ENCODE measurements at regions not wholly inside any gene's neighbourhood (a gene's known extent, or its start where the extent isn't known, plus 50 kb on each side); places are given as distances from the start of the nearest gene placed in this dataset.

- H3K4me1 Mint-ChIP-seq = peaks cover 7% of the 10 kb centered on the region
- Histone ChIP-seq H3K9ac (ENCODE audit: extremely low read depth, low read length, poor library complexity, severe bottlenecking) (no peak overlapping the region), H3K4me1 (ENCODE audit: control insufficient read depth, insufficient read depth, low read length) (no peaks in the 10 kb centered on the region), H3K27ac (ENCODE audit: low read depth, low read length) (no peak overlapping the region), H3K4me3 (ENCODE audit: low read length) (no peak overlapping the region), H3K27me3 (ENCODE audit: control insufficient read depth, insufficient read depth, low read length, poor library complexity, severe bottlenecking) (no peaks in the 10 kb centered on the region), H3K36me3 (ENCODE audit: control insufficient read depth, insufficient read depth, low read length) (no peaks in the 10 kb centered on the region), H3K9me3 (ENCODE audit: control insufficient read depth, low read length) (peaks cover 10% of the 10 kb centered on the region)
- no peak overlapping the region for H3K4me3 Mint-ChIP-seq
- no peaks in the 10 kb centered on the region for H3K27me3 Mint-ChIP-seq (ENCODE audit: insufficient read depth)
- no peak overlapping the region for H3K27ac Mint-ChIP-seq
- no peaks in the 10 kb centered on the region for H3K36me3 Mint-ChIP-seq (ENCODE audit: low read depth)
- TF ChIP-seq, protein P1, sequence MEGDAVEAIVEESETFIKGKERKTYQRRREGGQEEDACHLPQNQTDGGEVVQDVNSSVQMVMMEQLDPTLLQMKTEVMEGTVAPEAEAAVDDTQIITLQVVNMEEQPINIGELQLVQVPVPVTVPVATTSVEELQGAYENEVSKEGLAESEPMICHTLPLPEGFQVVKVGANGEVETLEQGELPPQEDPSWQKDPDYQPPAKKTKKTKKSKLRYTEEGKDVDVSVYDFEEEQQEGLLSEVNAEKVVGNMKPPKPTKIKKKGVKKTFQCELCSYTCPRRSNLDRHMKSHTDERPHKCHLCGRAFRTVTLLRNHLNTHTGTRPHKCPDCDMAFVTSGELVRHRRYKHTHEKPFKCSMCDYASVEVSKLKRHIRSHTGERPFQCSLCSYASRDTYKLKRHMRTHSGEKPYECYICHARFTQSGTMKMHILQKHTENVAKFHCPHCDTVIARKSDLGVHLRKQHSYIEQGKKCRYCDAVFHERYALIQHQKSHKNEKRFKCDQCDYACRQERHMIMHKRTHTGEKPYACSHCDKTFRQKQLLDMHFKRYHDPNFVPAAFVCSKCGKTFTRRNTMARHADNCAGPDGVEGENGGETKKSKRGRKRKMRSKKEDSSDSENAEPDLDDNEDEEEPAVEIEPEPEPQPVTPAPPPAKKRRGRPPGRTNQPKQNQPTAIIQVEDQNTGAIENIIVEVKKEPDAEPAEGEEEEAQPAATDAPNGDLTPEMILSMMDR (conservative IDR thresholded peaks at IDR 0.05) = no peak
- no peaks in the 10 kb centered on the region for H3K9me3 Mint-ChIP-seq
- no peak for DNase-seq
- whole genome bisulfite sequencing, 2 experiments (ENCODE audit: insufficient coverage in 1 of 2, insufficient read length in 1 of 2) = 84 to 85% methylated on average over 5 of the region's 5 CpGs
These were observed 355.5 kb upstream of the NCAM2 start for GRCh38 chr21:20642681-20643080.

- no peak overlapping the region for H3K27ac ChIP-seq (ENCODE audit: low read depth, low read length)
- no peak overlapping the region for H3K4me3 ChIP-seq (ENCODE audit: low read length)
- peaks cover 7% of the 10 kb centered on the region for H3K4me1 Mint-ChIP-seq
- no peaks in the 10 kb centered on the region for H3K9me3 Mint-ChIP-seq
- H3K27me3 ChIP-seq (ENCODE audit: control insufficient read depth, insufficient read depth, low read length, poor library complexity, severe bottlenecking) = no peaks in the 10 kb centered on the region
- no peak overlapping the region for H3K9ac ChIP-seq (ENCODE audit: extremely low read depth, low read length, poor library complexity, severe bottlenecking)
- DNase-seq = no peak
- TF ChIP-seq, protein P1 (conservative IDR thresholded peaks at IDR 0.05) = no peak
- no peak overlapping the region for H3K27ac Mint-ChIP-seq
- no peaks in the 10 kb centered on the region for H3K27me3 Mint-ChIP-seq (ENCODE audit: insufficient read depth)
- H3K4me1 ChIP-seq (ENCODE audit: control insufficient read depth, insufficient read depth, low read length) = no peaks in the 10 kb centered on the region
- 97% methylated on average over 2 of the region's 2 CpGs; no CpG with 5 or more reads in 1 of the 2 experiments for WGBS, 2 experiments (ENCODE audit: insufficient coverage in 1 of 2, insufficient read length in 1 of 2)
- no peak overlapping the region for H3K4me3 Mint-ChIP-seq
- no peaks in the 10 kb centered on the region for H3K36me3 Mint-ChIP-seq (ENCODE audit: low read depth)
- peaks cover 10% of the 10 kb centered on the region for H3K9me3 ChIP-seq (ENCODE audit: control insufficient read depth, low read length)
- H3K36me3 ChIP-seq (ENCODE audit: control insufficient read depth, insufficient read depth, low read length) = no peaks in the 10 kb centered on the region
These were observed 353.7 kb upstream of the NCAM2 start for GRCh38 chr21:20644552-20644951.

DNA sequence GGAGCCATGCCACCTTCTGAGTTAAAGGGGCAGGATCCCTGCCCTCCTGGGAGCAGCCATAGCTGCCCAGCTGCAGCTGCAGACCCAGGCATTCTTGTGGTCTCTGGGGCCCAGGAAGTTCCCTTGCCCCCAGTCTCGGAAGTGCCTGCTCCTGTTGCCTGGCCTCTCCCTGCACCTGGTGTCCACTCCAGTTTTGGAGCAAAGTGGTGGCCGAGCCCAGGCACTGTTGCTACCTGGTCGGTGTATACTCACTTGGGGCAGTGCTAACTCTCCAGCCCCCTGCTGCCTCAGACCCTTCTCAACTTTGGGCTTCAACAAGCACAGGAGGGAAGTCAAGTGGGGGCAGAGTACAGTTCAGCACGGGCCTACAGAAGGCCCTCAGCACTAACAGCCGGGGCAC is 352.9 kb upstream of the NCAM2 start:
- Histone ChIP-seq H3K4me3 (ENCODE audit: low read length) (no peak overlapping the region), H3K9ac (ENCODE audit: extremely low read depth, low read length, poor library complexity, severe bottlenecking) (no peak overlapping the region), H3K9me3 (ENCODE audit: control insufficient read depth, low read length) (peaks cover 10% of the 10 kb centered on the region), H3K27me3 (ENCODE audit: control insufficient read depth, insufficient read depth, low read length, poor library complexity, severe bottlenecking) (no peaks in the 10 kb centered on the region), H3K36me3 (ENCODE audit: control insufficient read depth, insufficient read depth, low read length) (no peaks in the 10 kb centered on the region), H3K27ac (ENCODE audit: low read depth, low read length) (no peak overlapping the region), H3K4me1 (ENCODE audit: control insufficient read depth, insufficient read depth, low read length) (no peaks in the 10 kb centered on the region)
- Mint-ChIP-seq H3K27me3 (ENCODE audit: insufficient read depth) (no peaks in the 10 kb centered on the region), H3K4me3 (no peak overlapping the region), H3K27ac (no peak overlapping the region), H3K9me3 (no peaks in the 10 kb centered on the region), H3K4me1 (peaks cover 7% of the 10 kb centered on the region), H3K36me3 (ENCODE audit: low read depth) (no peaks in the 10 kb centered on the region)
- no peak for DNase-seq
- WGBS, 2 experiments (ENCODE audit: insufficient coverage in 1 of 2, insufficient read length in 1 of 2) = 92 to 94% methylated on average over 2 to 5 of the region's 5 CpGs
- TF ChIP-seq, protein P1 (conservative IDR thresholded peaks at IDR 0.05) = no peak

Data from endodermal cell (in vitro differentiated cells).